ENCODE measurements at regions not wholly inside any gene's neighbourhood (a gene's known extent, or its start where the extent isn't known, plus 50 kb on each side); places are given as distances from the start of the nearest gene placed in this dataset.

DNA sequence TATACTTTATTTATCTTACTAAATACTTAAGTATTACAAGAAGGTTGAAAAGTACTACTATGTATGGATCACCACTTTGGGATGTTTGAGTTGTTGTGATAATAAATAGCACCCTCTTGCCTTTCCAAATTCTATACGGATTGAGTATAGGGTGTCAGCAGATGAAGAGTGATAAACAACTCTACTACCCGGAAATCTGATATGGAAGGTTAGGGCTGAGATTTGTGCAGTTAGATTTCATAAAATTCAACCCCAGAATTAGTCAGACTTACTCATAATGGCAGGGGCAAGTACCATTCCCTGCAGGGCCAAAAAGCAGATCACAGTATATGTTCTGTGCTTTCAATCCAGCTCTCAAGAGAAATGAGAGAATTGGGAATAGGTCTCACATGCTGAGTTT lies 1008.9 kb upstream of the PCDH7 start:
- H3K27ac Mint-ChIP-seq: no peak overlapping the region
- WGBS (ENCODE audit: insufficient coverage): no CpG with 5 or more reads among the region's 2 CpGs
- H3K27ac ChIP-seq (ENCODE audit: low read length in 2 of 2): no peak overlapping the region
- H3K27me3 Mint-ChIP-seq: no peaks in the 10 kb centered on the region
- no peaks in the 10 kb centered on the region for H3K79me2 ChIP-seq (ENCODE audit: control insufficient read depth, insufficient read depth, low read length)
- H3K9me3 Mint-ChIP-seq (ENCODE audit: insufficient read depth): peaks cover 9% of the 10 kb centered on the region
- CTCF ChIA-PET: no interaction called here
- no peak overlapping the region for H3K4me3 Mint-ChIP-seq
- no peak overlapping the region for H2AFZ ChIP-seq (ENCODE audit: insufficient read depth, low read depth, low read length, poor library complexity, severe bottlenecking)
- no peaks in the 10 kb centered on the region for H3K4me1 ChIP-seq (ENCODE audit: control insufficient read depth in 2 of 2, insufficient read depth in 2 of 2, low read length in 2 of 2)
- POLR2A ChIA-PET: no interaction called here
- intact Hi-C loops (cut with micrococcal nuclease): loop anchor here (5.0 kb wide), 1 partner anchor 654 kb away; no protein-coding TSS in a partner anchor
- no peak for TF ChIP-seq EZH2 (IDR thresholded peaks at IDR 0.05; ENCODE audit: borderline replicate concordance, insufficient read depth, low read depth, low read length, poor library complexity, severe bottlenecking)
- TF ChIP-seq, protein P1, sequence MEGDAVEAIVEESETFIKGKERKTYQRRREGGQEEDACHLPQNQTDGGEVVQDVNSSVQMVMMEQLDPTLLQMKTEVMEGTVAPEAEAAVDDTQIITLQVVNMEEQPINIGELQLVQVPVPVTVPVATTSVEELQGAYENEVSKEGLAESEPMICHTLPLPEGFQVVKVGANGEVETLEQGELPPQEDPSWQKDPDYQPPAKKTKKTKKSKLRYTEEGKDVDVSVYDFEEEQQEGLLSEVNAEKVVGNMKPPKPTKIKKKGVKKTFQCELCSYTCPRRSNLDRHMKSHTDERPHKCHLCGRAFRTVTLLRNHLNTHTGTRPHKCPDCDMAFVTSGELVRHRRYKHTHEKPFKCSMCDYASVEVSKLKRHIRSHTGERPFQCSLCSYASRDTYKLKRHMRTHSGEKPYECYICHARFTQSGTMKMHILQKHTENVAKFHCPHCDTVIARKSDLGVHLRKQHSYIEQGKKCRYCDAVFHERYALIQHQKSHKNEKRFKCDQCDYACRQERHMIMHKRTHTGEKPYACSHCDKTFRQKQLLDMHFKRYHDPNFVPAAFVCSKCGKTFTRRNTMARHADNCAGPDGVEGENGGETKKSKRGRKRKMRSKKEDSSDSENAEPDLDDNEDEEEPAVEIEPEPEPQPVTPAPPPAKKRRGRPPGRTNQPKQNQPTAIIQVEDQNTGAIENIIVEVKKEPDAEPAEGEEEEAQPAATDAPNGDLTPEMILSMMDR (IDR thresholded peaks at IDR 0.05): no peak
- no peak overlapping the region for H3K4me2 ChIP-seq (replicated peaks; ENCODE audit: low read depth, low read length, poor library complexity, severe bottlenecking)
- H3K4me3 ChIP-seq (ENCODE audit: control extremely low read depth in 1 of 5, extremely low read depth in 1 of 5, insufficient read depth in 1 of 5, low read depth in 2 of 5, low read length in 4 of 5): no peak overlapping the region
- no peaks in the 10 kb centered on the region for H4K20me1 ChIP-seq (ENCODE audit: control insufficient read depth, insufficient read depth, low read length, poor library complexity, severe bottlenecking)
- no peaks in the 10 kb centered on the region for H3K36me3 ChIP-seq (replicated peaks in 1 of 2; ENCODE audit: control extremely low read depth in 1 of 2, control insufficient read depth in 1 of 2, extremely low read depth in 1 of 2, insufficient read depth in 2 of 2, low read length in 1 of 2)
- no peaks in the 10 kb centered on the region for H3K4me1 Mint-ChIP-seq
- no peak for DNase-seq
- H3K27me3 ChIP-seq (replicated peaks in 1 of 4; ENCODE audit: control extremely low read depth in 1 of 4, control insufficient read depth in 3 of 4, insufficient read depth in 4 of 4, low read length in 3 of 4): no peaks in the 10 kb centered on the region
- no peak for ATAC-seq (ENCODE audit: low read depth)
- peaks cover 0 to 6% (median 3%) of the 10 kb centered on the region in 3 donors for H3K9me3 ChIP-seq (ENCODE audit: control extremely low read depth in 1 of 3, control insufficient read depth in 2 of 3, insufficient read depth in 1 of 3, low read length in 2 of 3)
- H3K9ac ChIP-seq (ENCODE audit: low read length): no peak overlapping the region

GRCh38 chr4:29717287-29718057 lies 1002.7 kb upstream of the PCDH7 start:
- Histone ChIP-seq H3K27ac (ENCODE audit: low read length in 2 of 2) (no peak overlapping the region), H3K4me1 (ENCODE audit: control insufficient read depth in 2 of 2, insufficient read depth in 2 of 2, low read length in 2 of 2) (no peaks in the 10 kb centered on the region), H3K36me3 (replicated peaks in 1 of 2; ENCODE audit: control extremely low read depth in 1 of 2, control insufficient read depth in 1 of 2, extremely low read depth in 1 of 2, insufficient read depth in 2 of 2, low read length in 1 of 2) (no peaks in the 10 kb centered on the region), H3K4me2 (replicated peaks; ENCODE audit: low read depth, low read length, poor library complexity, severe bottlenecking) (no peak overlapping the region), H4K20me1 (ENCODE audit: control insufficient read depth, insufficient read depth, low read length, poor library complexity, severe bottlenecking) (no peaks in the 10 kb centered on the region), H2AFZ (ENCODE audit: insufficient read depth, low read depth, low read length, poor library complexity, severe bottlenecking) (no peak overlapping the region), H3K4me3 (ENCODE audit: control extremely low read depth in 1 of 5, extremely low read depth in 1 of 5, insufficient read depth in 1 of 5, low read depth in 2 of 5, low read length in 4 of 5) (no peak overlapping the region), H3K9me3 (ENCODE audit: control extremely low read depth in 1 of 3, control insufficient read depth in 2 of 3, insufficient read depth in 1 of 3, low read length in 2 of 3) (no peaks in the 10 kb centered on the region), H3K9ac (ENCODE audit: low read length) (no peak overlapping the region), H3K27me3 (replicated peaks in 1 of 4; ENCODE audit: control extremely low read depth in 1 of 4, control insufficient read depth in 3 of 4, insufficient read depth in 4 of 4, low read length in 3 of 4) (no peaks in the 10 kb centered on the region), H3K79me2 (ENCODE audit: control insufficient read depth, insufficient read depth, low read length) (no peaks in the 10 kb centered on the region)
- H3K27me3 Mint-ChIP-seq: no peaks in the 10 kb centered on the region
- H3K9me3 Mint-ChIP-seq (ENCODE audit: insufficient read depth): no peaks in the 10 kb centered on the region
- no peak overlapping the region for H3K4me3 Mint-ChIP-seq
- intact Hi-C loops (cut with micrococcal nuclease): no loop called here
- 92% methylated on average over 2 of the region's 10 CpGs for WGBS (ENCODE audit: insufficient coverage)
- TF ChIP-seq EZH2 (IDR thresholded peaks at IDR 0.05; ENCODE audit: borderline replicate concordance, insufficient read depth, low read depth, low read length, poor library complexity, severe bottlenecking): no peak
- TF ChIP-seq, protein P1 (IDR thresholded peaks at IDR 0.05): no peak
- no peak overlapping the region for H3K27ac Mint-ChIP-seq
- no peaks in the 10 kb centered on the region for H3K4me1 Mint-ChIP-seq
- DNase-seq (no peak), ATAC-seq (ENCODE audit: low read depth) (no peak)
- POLR2A ChIA-PET: no interaction called here
- CTCF ChIA-PET: interaction anchor here (0.7 kb wide), 1 partner anchor 139 kb away, joined by 3 read pairs; no protein-coding TSS in a partner anchor

Measured in B cell (primary cell).